NCI-H2196 treated with DMSO at 0.1 percent for 48 hours (cell line): ENCODE measurements at regions not wholly inside any gene's neighbourhood (a gene's known extent, or its start where the extent isn't known, plus 50 kb on each side); places are given as distances from the start of the nearest gene placed in this dataset.

Source experiments
- DNase-seq: peaks from one replicate; lab custom pipeline; 2025; ENCODE audit not compliant: unreplicated experiment; lab: John Stamatoyannopoulos, UW

- DNase-seq = no peak
These were observed 66.8 kb upstream of the PPP2R3A start for GRCh38 chr3:135898774-135899173.

GRCh38 chr3:135905058-135905724 is 60.3 kb upstream of the PPP2R3A start:
- no peak for DNase-seq

GRCh38 chr3:135907422-135908165 is 57.9 kb upstream of the PPP2R3A start:
- DNase-seq = no peak

- no peak for DNase-seq
These were observed 57.3 kb upstream of the PPP2R3A start for GRCh38 chr3:135908225-135908624.

GRCh38 chr3:135908737-135909136 is 56.8 kb upstream of the PPP2R3A start:
- DNase-seq = no peak

GRCh38 chr3:135911110-135911509 is 54.4 kb upstream of the PPP2R3A start:
- DNase-seq = no peak

GRCh38 chr3:135915206-135915605 is 50.3 kb upstream of the PPP2R3A start:
- DNase-seq = no peak
